Hematopoietic multipotent progenitor cell treated with erythropoietin and hydrocortisone succinate and interleukin-3 and kit ligand, for 4 days (in vitro differentiated cells): ENCODE measurements at regions not wholly inside any gene's neighbourhood (a gene's known extent, or its start where the extent isn't known, plus 50 kb on each side); places are given as distances from the start of the nearest gene placed in this dataset.
A peak's percentile ranks its signal among the peaks of the same experiment; 100 is the strongest.
"Not testable (repeated sequence)": the region's sequence is repeated elsewhere in the genome, so short reads cannot be mapped to it uniquely, and the experiment has no call there.

Experiments used
- DNase-seq: peaks from one replicate; pipeline ENCODE4 v3.0.0-alpha.2; 2015

DNA sequence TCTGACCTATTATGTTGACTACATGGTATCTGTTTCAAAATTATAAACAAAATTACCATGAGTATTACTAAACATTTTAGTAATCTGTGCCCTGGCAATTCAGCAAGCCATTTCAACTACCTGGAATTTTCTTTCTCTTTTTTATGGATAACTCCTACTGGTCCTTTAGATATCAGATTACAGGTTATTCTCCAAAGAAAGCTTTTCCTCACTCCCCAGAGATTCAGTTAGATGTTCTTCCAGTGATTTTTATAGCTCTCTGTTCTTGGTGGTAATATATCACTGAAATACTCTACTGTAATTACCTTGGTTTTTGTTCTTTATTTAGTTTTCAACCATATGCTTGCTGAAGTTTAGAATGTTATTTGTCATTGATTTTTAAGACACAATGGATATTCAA is 930.2 kb upstream of the FOXG1 start:
- DNase-seq, result no peak

- DNase-seq, result no peak
Observed at GRCh38 chr14:27845241-27845850, 921.2 kb upstream of the FOXG1 start.

GRCh38 chr14:27845902-27846301 is 920.7 kb upstream of the FOXG1 start:
- DNase-seq, result no peak

DNA sequence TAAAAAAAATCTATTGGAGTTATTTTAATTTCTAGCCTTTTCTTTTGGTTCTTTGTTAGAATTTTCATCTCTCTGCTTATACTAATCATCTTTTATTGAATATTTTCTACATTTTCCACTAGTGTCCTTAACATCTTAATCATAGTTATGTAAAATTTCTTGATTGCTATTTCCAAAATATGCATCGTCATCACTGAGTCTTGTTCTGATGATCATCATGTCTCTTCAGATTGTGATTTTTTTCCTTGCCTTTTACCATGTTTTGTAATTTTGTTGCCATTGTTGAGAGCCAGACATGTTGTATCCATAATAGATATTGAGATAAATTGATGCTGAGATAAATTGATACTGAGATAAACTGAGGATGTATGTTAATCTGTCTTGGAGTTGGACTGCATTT is 919.1 kb upstream of the FOXG1 start:
- not testable (repeated sequence) for DNase-seq

GRCh38 chr14:27849193-27849592 is 917.4 kb upstream of the FOXG1 start:
- not testable (repeated sequence) for DNase-seq

GRCh38 chr14:27862684-27863083 is 903.9 kb upstream of the FOXG1 start:
- DNase-seq, result no peak

DNA sequence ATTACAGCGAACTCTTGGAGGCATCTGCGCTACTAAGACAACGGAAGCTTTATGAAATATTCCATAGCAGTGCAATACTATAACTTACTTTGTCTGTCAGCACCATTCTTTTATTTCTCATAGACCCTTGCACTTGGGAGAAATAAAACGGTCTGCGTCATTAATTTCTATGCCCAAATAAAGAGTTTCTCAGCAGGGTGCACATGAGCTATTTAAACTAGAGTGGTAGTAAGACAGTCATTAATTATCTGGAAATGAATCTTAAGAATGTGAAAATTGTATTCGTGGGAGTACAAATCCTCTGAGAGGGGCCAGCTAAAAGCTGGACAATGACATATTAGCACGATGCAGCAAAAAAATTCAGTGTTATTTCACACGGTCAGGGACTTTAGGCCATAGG is 903.4 kb upstream of the FOXG1 start:
- no peak for DNase-seq

- no peak for DNase-seq
Observed at GRCh38 chr14:27881063-27881462, 885.5 kb upstream of the FOXG1 start.

DNA sequence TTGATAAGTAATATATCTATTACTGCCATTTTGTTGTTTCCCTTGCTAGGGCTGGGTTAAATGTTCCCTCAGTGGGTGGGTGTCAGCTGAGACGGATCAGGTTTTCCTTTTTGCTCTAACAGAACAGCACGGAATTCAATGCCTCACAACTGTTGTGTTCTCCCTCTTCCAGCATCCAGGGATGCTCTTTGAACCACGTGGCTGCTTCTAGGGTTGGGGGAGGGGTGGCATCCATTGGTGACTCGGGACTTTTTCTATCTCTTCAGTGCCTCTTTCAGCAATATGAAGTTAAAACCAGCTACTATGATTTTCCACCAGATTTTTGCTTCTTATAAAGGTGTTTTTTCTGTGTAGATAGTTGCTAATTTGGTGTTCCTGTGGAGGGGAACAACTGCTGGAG is 884.9 kb upstream of the FOXG1 start:
- DNase-seq, result no peak

GRCh38 chr14:27886256-27886655 is 880.3 kb upstream of the FOXG1 start:
- DNase-seq, result peak; percentile 1

DNA sequence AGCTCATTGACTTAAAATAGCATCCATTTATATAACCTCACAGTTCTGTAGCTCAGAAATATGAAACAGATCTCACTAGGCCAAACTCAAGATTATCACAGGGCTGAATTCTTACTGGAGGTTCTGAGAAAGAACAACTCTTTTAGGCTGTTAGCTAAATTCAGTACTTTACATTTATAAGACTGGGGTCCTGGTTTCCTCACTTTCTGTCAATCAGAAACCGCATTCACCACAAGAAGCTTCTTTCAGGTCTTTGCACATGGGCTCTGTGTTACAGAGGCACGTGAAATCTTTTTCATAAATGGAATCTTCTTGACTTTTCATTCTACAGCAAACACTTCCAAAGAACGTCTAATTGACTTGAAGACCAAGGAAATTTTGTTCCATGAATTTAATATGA is 876.3 kb upstream of the FOXG1 start:
- no peak for DNase-seq

DNA sequence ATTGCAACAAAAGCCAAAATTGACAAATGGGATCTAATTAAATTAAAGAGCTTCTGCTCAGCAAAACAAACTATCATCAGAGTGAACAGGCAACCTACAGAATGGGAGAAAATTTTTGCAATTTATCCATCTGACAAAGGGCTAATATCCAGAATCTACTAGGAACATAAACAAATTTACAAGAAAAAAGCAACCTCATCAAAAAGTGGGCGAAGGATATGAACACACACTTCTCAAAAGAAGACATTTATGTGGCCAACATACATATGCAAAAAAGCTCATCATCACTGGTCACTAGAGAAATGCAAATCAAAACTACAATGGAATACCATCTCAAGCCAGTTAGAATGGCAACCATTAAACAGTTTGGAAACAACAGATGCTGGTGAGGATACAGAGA is 858.1 kb upstream of the FOXG1 start:
- DNase-seq, result not testable (repeated sequence)

GRCh38 chr14:27916326-27916725 is 850.3 kb upstream of the FOXG1 start:
- no peak for DNase-seq

DNA sequence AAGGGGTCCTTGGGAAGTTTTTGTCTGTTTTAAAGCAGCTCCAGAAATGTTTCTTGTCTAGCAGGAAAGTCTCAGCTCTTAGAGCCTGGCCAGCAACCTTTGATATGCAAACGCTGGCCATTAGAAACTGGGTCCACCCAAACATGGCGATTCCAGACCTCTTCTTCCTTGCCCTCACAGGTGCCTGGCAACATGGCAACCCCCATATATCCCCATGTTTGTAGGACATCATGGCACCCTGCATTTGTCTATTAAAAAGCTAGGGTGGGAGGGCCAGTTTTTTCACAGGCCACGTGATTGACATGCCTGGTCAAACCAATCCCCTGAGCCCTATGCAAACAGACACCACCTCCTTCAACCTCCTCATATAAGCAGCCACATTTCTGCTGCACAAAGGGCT is 848.7 kb upstream of the FOXG1 start:
- no peak for DNase-seq

DNA sequence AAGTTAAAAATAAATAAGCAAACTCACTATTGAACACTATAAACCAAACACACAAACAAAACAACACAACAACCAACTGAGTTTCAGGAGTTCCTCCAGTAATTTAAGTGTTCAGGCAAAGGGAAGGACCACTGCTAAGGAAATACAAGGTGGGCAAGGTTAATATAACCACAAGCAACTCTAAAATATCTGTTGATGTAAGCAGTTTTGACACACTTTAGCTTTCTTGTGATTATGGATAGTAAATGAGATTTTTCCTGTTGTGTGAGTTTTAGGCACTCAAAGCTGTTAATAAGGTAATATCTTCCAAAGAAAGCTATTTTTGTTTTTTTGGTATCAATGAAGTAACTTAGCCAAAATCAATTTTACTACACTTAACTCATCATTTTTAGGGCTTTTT is 839.1 kb upstream of the FOXG1 start:
- DNase-seq, result no peak

GRCh38 chr14:27929797-27930347 is 836.7 kb upstream of the FOXG1 start:
- no peak for DNase-seq

GRCh38 chr14:27938392-27938791 is 828.2 kb upstream of the FOXG1 start:
- no peak for DNase-seq

- no peak for DNase-seq
Observed at GRCh38 chr14:27945512-27945911, 821.1 kb upstream of the FOXG1 start.

GRCh38 chr14:27958757-27959156 is 807.8 kb upstream of the FOXG1 start:
- no peak for DNase-seq

GRCh38 chr14:27995691-27996090 is 770.9 kb upstream of the FOXG1 start:
- no peak for DNase-seq

- no peak for DNase-seq
Observed at GRCh38 chr14:28001002-28001401, 765.6 kb upstream of the FOXG1 start.

- peak; percentile 4 for DNase-seq
Observed at GRCh38 chr14:28012629-28013415, 753.8 kb upstream of the FOXG1 start.

GRCh38 chr14:28020112-28020511 is 746.5 kb upstream of the FOXG1 start:
- DNase-seq, result no peak

DNA sequence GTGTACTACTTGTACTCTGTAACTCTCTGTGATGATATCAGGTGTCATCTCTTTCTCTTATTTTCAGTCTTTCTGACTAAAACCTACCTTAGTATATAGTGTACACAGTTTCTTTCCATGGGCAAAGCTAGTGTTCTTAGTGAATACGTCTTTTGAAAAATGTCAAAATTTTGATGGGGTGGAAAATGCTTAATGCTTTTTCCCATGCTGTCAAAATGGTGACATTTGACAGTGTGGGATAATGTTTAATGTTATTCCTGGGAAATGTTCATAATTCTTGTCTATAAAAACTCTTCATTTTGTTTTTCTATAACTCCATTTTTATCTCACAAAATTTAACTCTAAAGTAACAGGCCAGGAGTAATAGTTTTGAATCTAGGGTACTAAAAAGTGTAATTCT is 742.7 kb upstream of the FOXG1 start:
- no peak for DNase-seq

GRCh38 chr14:28052251-28052650 is 714.3 kb upstream of the FOXG1 start:
- no peak for DNase-seq
